ENCODE measurements at regions not wholly inside any gene's neighbourhood (a gene's known extent, or its start where the extent isn't known, plus 50 kb on each side); places are given as distances from the start of the nearest gene placed in this dataset.

- no peak overlapping the region for H3K4me3 ChIP-seq (ENCODE audit: low read depth, low read length)
- DNase-seq (ENCODE audit: low read depth) = no peak
- no peak for TF ChIP-seq CTCF (conservative IDR thresholded peaks at IDR 0.05; ENCODE audit: low read depth, low read length)
These were observed 199.8 kb upstream of the RGMA start for GRCh38 chr15:93288728-93289294.

- DNase-seq (ENCODE audit: low read depth) = no peak
- no peak overlapping the region for H3K4me3 ChIP-seq (ENCODE audit: low read depth, low read length)
- TF ChIP-seq CTCF (conservative IDR thresholded peaks at IDR 0.05; ENCODE audit: low read depth, low read length) = no peak
These were observed 197.4 kb upstream of the RGMA start for GRCh38 chr15:93286446-93286845.

GRCh38 chr15:93283854-93284253 lies 194.8 kb upstream of the RGMA start:
- DNase-seq (ENCODE audit: low read depth) = no peak
- no peak overlapping the region for H3K4me3 ChIP-seq (ENCODE audit: low read depth, low read length)
- no peak for TF ChIP-seq CTCF (conservative IDR thresholded peaks at IDR 0.05; ENCODE audit: low read depth, low read length)

GRCh38 chr15:93282808-93283207 lies 193.8 kb upstream of the RGMA start:
- no peak for TF ChIP-seq CTCF (conservative IDR thresholded peaks at IDR 0.05; ENCODE audit: low read depth, low read length)
- H3K4me3 ChIP-seq (ENCODE audit: low read depth, low read length) = no peak overlapping the region
- DNase-seq (ENCODE audit: low read depth) = no peak

DNA sequence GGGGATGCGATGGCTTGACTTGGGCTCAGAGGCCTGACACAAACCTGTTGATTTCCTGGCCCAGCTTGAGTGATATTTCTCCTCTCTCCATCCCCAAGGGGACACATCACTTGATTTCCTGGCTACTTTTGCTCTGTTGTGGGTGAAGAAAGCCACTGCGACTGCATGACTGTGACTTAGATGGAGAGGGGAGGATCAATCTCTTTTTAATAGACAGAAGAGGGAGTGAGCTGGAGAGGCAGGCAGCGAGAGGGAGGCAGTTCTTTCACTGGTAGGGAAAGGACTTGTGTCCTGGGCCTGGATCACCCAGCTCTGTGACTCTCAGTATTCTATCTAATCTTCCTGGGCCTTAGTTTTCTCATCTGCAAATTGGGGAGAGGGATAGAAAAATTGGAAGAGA lies 189.8 kb upstream of the RGMA start:
- H3K4me3 ChIP-seq (ENCODE audit: low read depth, low read length) = no peak overlapping the region
- no peak for DNase-seq (ENCODE audit: low read depth)
- TF ChIP-seq CTCF (conservative IDR thresholded peaks at IDR 0.05; ENCODE audit: low read depth, low read length) = no peak

GRCh38 chr15:93278006-93278405 lies 189.0 kb upstream of the RGMA start:
- no peak overlapping the region for H3K4me3 ChIP-seq (ENCODE audit: low read depth, low read length)
- no peak for DNase-seq (ENCODE audit: low read depth)
- TF ChIP-seq CTCF (conservative IDR thresholded peaks at IDR 0.05; ENCODE audit: low read depth, low read length) = no peak

GRCh38 chr15:93274257-93274656 lies 185.2 kb upstream of the RGMA start:
- no peak overlapping the region for H3K4me3 ChIP-seq (ENCODE audit: low read depth, low read length)
- DNase-seq (ENCODE audit: low read depth) = no peak
- no peak for TF ChIP-seq CTCF (conservative IDR thresholded peaks at IDR 0.05; ENCODE audit: low read depth, low read length)

Data from choroid plexus epithelial cell (primary cell).